MV-4-11 (cell line): ENCODE measurements at regions not wholly inside any gene's neighbourhood (a gene's known extent, or its start where the extent isn't known, plus 50 kb on each side); places are given as distances from the start of the nearest gene placed in this dataset.
"Not testable (repeated sequence)": the region's sequence is repeated elsewhere in the genome, so short reads cannot be mapped to it uniquely, and the experiment has no call there.

Experiments used
- DNase-seq: peaks from one replicate; lab custom pipeline; 2025; lab: John Stamatoyannopoulos, UW

DNA sequence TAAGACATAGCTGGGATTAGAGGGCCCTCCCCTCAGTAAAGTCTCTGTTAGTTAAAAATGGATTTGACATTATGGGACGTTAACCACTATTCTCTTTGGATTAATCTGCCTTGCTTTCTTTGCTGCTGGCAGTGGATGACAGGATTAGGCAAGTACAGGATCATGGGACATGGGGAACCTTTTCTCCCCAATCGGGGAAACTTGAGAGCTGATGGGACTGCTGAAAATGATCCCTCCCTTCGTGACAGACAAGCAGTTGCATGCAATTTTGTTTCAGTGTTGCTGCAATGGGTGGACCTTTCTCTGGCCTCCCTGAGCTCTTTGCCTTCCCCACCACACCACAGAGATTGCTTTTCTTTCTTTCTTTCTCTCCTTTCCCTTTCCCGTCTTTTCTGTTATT is 120.2 kb upstream of the BANK1 start:
- DNase-seq, result no peak

DNA sequence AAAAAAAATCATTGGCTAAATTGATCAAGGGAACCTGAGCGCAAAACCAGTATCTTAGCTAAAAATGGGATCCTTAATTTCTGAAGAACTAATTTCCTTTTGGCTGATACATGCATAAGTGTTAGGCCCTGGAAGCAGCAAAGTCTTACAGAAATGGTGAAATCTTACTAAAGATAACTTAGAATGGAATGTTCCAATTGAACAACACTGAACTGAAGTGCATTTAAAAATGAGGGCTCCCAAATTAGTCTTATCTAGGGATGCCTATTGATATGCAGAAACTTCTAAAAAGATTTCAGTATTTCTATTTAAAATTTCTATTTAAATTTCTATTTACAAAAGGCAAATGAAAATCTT is 120.7 kb upstream of the BANK1 start:
- no peak for DNase-seq

DNA sequence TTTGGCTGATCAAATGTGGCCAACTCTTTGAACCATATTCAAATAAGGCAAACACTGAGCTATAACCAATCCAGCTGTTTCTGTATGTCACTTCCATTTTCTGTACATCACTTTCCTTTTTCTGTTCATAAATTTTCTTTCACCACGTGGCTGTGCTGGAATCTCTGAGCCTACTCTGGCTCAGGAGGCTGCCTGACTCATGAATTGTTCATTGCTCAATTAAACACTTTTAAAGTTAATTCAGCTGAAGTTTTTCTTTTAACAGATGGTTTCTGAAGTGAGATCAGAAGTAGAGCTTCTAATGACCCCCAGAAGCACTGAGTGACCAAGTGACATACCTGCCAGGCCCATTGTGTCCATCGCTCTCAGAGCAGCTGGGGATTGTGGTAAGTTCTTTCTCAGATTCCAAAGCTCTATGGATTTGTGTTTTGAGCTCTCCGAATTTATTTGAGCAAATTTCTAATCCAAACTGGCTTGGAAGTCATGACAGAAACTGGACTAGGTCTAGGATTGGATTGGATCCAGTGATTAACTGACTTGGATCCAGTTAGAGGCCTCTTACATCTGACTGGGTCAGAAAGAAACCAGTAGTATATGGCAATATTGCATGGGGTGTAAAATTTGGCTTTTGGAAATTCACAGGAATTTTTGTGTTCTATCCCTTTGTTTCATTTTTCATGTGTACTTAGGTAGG is 121.2 kb upstream of the BANK1 start:
- no peak for DNase-seq

DNA sequence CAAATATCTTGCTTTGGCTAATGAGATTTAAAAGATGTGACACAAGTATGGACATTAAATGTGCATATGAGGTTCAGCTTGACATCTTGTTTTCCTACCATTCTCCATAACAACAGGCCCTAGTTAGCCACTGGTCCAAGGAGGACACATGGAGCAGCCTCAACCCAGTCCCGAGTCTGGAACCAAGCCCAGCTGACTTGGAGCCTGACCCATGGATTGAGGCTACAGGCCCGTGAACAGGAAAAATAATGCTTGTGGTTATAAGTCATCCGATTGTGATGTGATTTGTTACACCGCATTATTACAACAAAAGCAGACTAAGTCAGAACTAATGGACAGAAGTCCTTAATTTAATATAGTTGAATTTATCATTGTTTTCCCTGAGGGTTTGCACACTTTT is 123.2 kb upstream of the BANK1 start:
- DNase-seq, result no peak

DNA sequence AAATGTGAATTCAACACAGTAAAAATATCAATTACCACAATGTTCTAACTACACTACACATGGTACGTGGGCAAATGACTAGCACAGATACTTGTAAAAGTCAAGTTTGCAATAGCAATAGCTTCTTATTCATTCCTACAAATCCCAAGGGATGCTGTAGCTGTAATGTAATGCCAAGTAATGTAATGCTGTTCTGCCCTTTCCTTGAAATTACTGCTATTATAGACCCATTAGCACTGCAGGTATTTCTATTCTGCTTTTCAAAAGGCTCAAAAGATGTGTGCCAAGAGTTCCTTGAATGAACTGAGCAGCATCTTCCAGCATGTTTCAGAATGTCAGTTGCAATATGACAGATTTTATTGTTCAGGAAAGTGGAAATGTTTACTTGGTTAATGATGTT is 129.9 kb upstream of the BANK1 start:
- no peak for DNase-seq

DNA sequence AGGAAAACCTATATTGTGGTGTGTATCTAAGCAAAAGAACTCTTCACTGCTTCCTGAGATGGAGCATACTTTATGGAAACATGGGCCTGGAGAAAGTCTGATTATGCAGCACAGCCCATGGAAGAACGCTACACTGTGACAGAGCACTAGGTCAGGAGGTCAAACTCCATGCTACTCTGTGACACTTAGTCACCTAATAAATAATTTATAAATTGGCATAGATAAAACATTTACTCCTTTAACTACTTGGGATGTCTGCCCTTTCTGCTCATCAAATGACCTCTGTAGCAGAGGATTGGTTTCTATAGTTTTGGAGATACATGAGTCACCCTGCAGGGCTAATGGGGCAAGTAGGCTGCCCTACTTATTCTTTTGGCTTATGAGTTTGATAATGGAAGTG is 134.7 kb upstream of the BANK1 start:
- DNase-seq, result no peak

DNA sequence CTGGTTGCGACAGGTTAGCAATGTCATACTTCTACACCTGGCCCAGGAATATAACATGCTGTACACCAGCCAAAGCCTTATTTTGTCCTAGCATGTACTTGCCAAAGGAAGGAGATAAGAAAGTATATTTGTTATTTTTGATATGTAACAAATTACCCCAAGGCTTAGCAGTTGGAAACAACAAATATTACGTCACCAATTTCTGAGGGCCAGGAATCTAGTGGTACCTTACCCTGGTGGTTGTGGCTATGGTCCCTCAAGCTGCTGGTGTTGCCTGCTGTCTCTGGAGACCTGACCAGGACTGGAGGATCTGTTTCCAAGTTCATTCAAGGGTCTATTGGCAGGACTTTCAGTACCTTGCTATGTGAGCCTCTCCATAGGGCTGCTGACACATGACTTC is 135.5 kb upstream of the BANK1 start:
- no peak for DNase-seq

DNA sequence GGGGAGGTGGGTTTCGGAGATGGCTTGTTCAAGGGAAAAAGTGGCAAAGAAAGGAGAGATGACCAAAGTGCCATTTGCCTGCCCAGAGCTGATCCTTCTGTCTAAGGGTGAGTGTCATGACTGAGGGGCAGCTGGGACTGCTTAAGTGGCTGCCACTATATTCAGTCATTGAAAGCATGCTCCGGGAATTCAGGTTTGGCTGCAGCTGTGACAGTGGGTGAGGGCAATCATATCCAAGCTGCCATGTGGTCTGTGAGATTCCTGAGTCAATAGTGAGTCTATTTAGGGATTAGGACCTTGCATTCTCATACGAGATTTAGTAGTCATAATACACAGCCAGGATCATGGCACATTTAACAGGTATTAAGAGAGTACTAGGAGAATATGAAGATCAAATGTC is 138.8 kb upstream of the BANK1 start:
- DNase-seq, result no peak

DNA sequence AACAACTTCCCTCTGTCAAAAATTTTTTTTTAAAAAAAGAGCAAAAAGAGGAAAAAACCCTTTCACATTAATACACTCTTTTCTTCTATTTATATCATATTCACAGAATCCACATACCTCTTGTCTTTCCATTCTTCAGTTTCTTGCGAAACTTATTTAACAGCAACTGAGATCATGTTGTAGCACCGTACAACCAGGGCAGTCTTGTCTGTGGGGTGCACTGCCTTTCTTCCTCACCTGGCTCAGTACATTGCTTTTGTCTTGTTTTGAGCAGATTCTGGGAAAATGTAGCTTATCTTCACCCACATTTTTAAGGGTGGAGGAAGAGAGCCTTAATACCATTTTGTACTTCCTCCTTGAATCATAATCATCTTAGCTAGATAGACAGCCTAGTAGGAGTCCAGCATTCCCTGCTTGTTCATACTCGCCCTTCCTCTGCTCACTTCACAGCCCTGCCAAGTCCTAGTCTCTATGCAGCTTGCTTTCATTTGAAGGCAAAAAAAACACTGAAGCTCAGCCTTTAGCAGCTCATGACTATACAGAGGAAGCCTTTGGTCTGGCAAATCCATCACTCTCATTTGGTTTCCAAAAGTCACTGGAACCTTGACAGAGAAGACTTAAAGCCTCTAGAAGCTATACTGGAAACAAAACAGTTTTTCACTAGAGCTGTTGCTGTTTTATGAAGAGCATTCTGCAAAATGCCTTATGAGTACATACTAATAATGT is 140.6 kb upstream of the BANK1 start:
- no peak for DNase-seq

DNA sequence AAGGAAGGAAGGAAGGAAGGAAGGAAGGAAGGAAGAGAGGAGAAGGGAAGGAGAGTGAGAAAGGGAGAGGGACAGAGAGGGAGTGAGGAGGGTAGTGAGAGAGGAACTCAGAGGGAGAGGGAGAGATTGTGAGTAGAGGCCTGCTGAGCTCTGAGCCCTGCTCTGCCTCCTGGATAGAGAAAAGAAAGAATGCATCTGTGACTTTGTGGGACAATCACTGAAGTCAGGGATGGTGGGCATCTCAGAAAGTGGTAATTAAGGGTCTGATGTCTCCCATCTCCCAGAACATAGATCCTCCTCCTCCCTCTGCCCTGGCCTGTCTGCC is 142.9 kb upstream of the BANK1 start:
- no peak for DNase-seq

DNA sequence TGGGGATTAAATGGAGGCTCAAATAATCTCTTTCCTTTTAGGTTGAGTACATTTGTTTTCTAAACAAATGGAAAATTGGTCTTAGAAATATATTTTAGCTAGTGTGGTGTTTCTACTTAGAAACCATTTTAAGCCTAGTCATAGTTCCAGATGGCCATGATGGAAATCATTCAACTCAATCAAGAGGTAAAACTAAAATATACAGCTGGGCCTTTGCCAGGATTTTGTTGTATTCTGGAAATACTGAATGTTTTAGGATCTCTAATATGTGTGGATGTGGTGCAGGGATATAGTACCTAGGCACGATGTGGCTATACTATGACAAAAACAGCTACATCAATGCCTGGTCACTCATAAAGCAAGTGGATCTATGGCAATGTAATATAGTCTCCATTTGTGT is 146.0 kb upstream of the BANK1 start:
- DNase-seq, result no peak

DNA sequence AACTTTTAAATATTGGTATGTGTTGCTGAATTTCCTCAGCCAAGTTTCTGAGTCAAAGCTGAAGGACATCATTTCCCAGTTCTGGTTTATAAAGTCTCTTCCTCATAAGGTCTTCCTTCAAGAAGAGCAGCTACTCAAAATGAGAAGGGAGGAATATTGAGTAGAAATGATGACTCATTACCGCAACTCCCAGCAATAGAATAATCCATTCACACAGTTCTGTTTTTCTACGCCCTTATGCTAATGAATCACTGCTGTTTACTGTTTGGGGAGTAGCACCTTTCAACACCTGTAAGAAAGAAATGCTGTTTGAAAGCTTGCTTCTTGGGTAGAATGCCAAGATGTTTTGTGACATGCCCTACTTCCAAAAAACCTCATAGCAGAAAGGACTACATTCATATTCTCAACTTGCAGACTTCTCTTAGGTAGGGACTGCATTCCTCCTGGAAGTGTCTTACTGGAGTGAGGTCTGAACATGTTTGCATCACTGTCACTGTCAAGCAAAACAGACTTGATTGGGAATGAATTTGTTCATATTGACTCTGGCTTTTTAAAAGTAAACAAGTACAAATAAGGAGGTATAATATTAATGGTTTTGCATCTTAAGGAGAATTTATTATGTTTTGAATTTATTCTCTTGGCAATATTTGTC is 147.2 kb upstream of the BANK1 start:
- DNase-seq, result peak; percentile 70

DNA sequence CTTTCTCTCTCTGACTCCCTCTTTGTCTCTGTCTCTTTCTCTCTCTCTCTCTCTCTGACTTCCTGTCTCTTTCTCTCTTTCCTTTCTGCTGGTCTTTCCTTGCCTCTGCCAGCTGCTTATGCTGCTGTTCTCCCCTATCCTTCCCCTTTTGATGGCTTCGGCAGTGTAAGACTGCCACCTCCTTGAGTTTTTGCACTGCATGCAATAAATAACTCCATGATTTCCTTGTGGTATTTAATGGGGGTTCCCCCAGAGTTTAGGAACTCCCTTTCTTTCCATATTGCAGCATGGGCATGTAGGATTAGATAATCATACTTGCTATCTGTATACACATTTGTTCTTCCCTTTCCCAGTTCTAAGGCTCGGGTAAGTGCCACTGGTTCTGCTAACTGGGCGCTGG is 157.8 kb upstream of the BANK1 start:
- DNase-seq, result not testable (repeated sequence)

DNA sequence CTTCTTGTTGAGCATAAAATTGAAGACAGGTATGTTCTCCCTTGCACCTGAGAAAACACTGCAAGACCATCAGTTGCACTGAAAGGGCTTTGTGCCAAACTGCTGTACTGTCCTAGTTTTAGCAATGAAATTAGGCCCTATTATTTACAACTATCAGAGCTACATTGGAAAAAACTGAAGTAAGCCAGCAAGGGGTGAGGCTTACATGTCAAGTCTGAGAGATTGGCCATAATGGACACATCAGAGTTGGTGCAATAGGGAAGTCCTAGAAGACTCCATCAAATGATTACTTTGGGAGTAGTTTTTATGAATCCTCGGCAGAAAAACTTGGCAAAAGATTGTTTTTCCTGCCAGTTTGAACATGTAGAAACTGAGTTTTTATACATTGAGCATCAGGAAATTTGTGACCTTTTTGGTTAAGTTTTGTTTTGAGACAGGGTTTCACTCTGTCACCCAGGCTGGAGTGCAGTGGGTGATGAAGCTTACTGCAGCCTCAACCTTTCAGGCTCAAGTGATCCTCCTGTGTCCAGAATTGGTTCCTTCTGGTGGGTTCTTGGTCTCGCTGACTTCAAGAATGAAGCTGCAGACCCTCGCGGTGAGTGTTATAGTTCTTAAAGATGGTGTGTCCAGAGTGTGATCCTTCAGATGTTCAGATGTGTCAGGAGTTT is 160.1 kb upstream of the BANK1 start:
- DNase-seq, result no peak

DNA sequence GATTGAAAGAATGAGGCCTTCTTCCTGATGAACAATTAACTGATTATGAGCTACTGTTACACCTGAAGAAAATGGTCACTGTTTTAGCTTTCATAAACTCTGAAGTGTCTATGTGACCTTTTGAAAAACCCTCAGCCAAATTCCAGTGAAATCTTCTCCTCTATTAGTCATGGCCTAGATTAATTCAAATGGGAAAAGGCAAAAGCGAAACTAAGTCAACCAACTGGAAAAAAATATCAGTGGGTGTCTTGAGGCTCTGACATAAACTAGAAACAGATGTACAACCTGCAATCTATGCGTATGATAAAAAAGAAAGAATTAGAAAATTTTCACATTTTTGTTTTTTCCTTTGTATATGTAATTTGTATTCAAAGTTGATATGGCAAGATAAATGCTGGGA is 169.4 kb upstream of the BANK1 start:
- no peak for DNase-seq

DNA sequence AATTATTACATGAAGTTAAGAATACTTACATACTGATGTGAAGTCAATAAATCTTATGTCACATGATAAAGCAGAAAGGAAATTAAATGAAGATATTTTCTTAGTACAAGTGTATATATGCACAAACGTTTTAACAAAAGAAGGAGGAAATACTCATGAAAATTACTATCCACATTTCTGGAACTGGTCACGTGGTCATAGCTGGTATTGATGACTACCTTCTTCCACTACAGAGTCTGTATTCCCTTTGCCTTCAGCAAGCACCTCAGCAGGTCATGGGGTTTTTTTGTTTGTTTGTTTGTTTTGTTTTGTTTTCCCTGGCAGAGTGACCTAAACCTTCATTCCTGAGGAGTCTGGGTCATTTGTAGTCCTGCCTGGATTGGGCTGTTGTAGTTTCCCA is 174.9 kb upstream of the BANK1 start:
- no peak for DNase-seq

DNA sequence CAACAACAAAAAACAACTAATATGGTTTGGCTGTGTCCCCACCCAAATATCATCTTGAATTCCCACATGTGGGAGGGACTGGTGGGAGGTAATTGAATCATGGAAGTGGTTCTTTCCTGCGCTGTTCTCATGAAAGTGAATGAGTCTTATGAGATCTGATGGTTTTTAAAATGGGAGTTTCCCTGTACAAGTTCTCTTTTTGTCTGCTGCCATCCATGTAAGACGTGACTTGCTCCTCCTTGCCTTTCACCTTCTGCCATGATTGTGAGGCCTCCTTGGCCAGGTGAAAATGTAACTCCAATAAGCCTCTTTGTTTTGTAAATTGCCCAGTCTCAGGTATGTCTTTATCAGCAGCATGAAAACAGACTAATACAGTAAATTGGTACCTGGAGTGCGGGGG is 183.5 kb upstream of the BANK1 start:
- not testable (repeated sequence) for DNase-seq

DNA sequence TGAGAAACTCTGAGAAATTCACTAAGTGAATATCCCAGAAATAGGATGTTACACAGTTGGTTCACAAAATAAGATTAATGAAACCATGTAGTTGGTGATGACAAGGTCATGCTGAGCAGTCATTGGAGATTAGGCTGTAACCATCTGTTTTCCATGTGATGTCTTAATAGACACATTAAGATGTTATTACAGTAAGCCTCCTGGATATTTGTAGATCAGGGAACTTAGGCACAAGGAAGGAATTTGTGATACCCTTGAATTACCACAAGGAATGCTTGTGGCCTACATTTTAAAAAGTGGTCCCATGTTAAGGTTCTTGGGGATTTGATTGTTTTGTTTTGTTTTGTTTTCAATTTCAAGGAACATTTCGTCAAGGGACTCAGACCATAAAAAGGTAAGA is 185.6 kb upstream of the BANK1 start:
- DNase-seq, result no peak

DNA sequence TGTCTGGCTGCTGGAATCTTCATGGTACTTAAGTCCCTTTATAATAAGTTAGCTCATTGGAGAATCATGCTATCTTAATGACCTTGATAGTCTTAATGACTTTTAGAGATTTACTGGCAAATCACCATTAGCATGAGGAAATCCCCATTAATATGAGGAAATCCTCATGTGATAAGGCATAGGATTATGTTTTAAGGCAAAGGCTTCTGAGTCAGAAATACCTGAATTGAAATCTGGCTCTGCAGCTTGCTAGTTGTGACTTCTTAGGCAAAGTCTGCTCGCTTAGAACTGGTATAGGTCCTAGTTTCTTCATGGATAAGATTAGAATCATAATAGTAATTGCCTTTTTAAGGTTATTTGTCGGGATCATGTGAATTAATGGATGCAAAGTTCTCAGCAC is 190.2 kb upstream of the BANK1 start:
- DNase-seq, result no peak

DNA sequence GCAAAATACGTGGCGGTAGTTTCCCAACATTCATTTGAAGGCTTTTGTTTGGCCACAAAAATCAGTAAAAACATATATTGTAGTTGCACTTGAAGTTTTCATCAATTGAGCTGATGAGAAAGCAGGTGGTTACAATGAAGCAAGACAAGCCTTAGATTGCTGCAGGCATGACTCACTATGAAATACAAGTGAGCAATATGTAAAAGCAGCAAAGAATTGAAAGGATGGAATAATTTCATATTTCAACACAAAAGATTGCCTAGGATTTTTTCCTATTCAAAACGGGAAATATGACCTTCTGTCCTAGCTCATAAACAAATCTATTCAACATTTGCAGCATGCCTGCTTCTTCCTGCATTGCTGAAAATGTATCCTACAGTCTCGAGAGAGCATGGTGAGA is 190.9 kb upstream of the BANK1 start:
- DNase-seq, result peak; percentile 56

DNA sequence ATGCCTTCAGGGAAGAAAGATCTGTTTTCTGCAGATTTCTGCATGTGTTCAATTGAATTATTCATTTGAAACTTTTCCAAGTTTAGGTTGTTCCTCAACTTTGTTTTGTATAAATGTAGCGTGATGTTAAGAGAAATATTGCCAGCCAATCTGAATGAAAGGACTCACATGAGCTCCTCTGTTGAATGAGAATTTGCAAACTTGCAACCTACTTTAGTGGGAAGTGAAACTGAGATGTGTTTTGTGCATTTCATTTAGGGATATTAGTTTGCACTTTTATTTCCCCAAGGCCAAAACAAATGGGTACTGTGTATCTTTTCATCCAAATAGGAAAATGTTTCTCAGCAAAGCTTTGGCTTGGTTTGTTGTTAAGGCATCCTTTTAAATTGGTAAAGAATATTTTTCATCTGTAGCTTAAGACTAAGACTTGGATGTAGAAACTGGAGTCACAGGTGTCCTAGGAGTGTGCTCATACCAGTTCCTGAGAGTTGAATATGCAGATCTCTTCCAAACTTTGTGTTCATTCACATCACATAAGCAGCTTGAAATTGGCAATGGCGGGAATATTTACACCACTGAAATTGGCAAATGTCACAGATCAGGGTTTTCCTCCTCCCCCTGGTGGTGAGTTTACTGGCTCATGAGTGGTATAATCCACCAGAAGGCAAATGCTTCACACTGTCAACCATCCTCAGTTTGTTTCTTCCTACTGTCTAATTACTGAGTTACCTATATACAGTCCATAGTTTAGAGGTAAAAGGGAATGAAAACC is 193.6 kb upstream of the BANK1 start:
- DNase-seq, result peak; percentile 56

DNA sequence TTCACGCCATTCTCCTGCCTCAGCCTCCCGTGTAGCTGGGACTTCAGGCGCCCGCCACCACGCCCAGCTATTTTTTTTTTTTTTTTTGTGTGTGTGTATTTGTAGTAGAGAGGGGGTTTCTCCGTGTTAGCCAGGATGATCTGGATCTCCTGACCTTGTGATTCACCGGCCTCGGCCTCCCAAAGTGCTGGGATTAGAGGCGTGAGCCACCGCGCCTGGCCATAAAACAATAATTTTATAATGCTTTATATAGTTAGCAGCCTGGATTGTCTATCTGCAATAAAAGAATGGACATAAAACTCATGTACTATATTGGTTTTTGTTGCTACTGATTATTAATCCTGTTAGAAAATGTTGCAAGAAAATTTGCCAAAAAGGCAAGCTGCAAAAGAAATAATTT is 195.9 kb upstream of the BANK1 start:
- DNase-seq, result no peak
